Caco-2 (cell line): ENCODE measurements at regions not wholly inside any gene's neighbourhood (a gene's known extent, or its start where the extent isn't known, plus 50 kb on each side); places are given as distances from the start of the nearest gene placed in this dataset.

Source experiments
- BruUV-seq: library from RNA; stranded (reverse); fragments of 400-500 nt; replicated peaks from 2 replicates; lab custom pipeline; 2021; lab: Mats Ljungman, UMichigan
- CTCF ChIA-PET: fragments of 300-600 bp; sonication (Branson Sonifier 250); formaldehyde crosslinking; loops from one replicate; lab custom pipeline; 2022; ENCODE audit warnings: antibody characterized with exemption; lab: Charles Lee
- POLR2A ChIA-PET: fragments of 300-600 bp; sonication (Branson Sonifier 250); formaldehyde crosslinking; loops from one replicate; lab custom pipeline; 2022; ENCODE audit warnings: antibody characterized with exemption; lab: Charles Lee
- DNase-seq, 2 experiments: peaks; one replicate each; pipeline versions ENCODE4 v3.0.0 to v3.0.0-alpha.2; 2020 to 2022
- H3K27me3 ChIP-seq: replicated peaks from 2 replicates; pipeline ENCODE4 v1.6.0; 2011; ENCODE audit warnings: low read length; ENCODE audit not compliant: control insufficient read depth, insufficient read depth
- H3K36me3 ChIP-seq: 2 replicates; pipeline ENCODE4 v1.5.1; 2011; ENCODE audit warnings: low read length; ENCODE audit not compliant: control insufficient read depth, insufficient read depth
- H3K4me1 ChIP-seq: fragments of 250-450 bp; sonication (Bioruptor Pico); 2 replicates; pipeline ENCODE4 v1.5.1; 2020; ENCODE audit warnings: mild to moderate bottlenecking
- H3K4me3 ChIP-seq: 2 replicates; pipeline ENCODE4 v1.5.1; 2011; ENCODE audit warnings: low read depth, mild to moderate bottlenecking, control low read depth, low read length
- H3K9me3 ChIP-seq: fragments of 250-450 bp; sonication (Bioruptor Pico); 2 replicates; pipeline ENCODE4 v1.5.1; 2020; ENCODE audit warnings: mild to moderate bottlenecking, moderate library complexity
- H3K27ac Mint-ChIP-seq: one replicate; pipeline ENCODE4 v1.8.0; 2022; ENCODE audit warnings: mixed read lengths; ENCODE audit not compliant: unreplicated experiment
- H3K27me3 Mint-ChIP-seq: one replicate; pipeline ENCODE4 v1.8.0; 2022; ENCODE audit warnings: mixed read lengths; ENCODE audit not compliant: insufficient read depth, unreplicated experiment
- H3K36me3 Mint-ChIP-seq: one replicate; pipeline ENCODE4 v1.8.0; 2022; ENCODE audit warnings: mild to moderate bottlenecking, mixed read lengths; ENCODE audit not compliant: insufficient read depth, unreplicated experiment
- H3K4me1 Mint-ChIP-seq: one replicate; pipeline ENCODE4 v1.8.0; 2022; ENCODE audit warnings: low read depth, mixed read lengths; ENCODE audit not compliant: unreplicated experiment
- H3K4me3 Mint-ChIP-seq: one replicate; pipeline ENCODE4 v1.8.0; 2022; ENCODE audit warnings: mild to moderate bottlenecking, moderate library complexity, mixed read lengths; ENCODE audit not compliant: unreplicated experiment
- H3K9me3 Mint-ChIP-seq: one replicate; pipeline ENCODE4 v1.8.0; 2022; ENCODE audit warnings: mixed read lengths; ENCODE audit not compliant: unreplicated experiment
- CTCF ChIP-seq, 2 experiments: fragments of 200-600 bp in 1 of 2; IDR thresholded peaks; 1 replicate in 1 of 2; 2 replicates in 1 of 2; pipeline versions ENCODE4 v1.5.1 to v1.8.0; 2011 to 2022; ENCODE audit warnings: antibody characterized with exemption in 1 of 2, control low read depth in 1 of 2, inconsistent platforms in 1 of 2, low read depth in 1 of 2, low read length in 1 of 2, mild to moderate bottlenecking in 1 of 2, moderate library complexity in 1 of 2; ENCODE audit not compliant: insufficient read depth in 1 of 2, severe bottlenecking in 1 of 2, unreplicated experiment in 1 of 2
- intact Hi-C: fragments of 100-400 bp; cut with micrococcal nuclease; formaldehyde crosslinking; loops from one replicate; pipeline ENCODE4 v1.10.0; 2022; ENCODE audit not compliant: unreplicated experiment

GRCh38 chr1:58104960-58105359 lies 441.6 kb downstream of the OMA1 start:
- H3K27ac Mint-ChIP-seq: no peak overlapping the region
- H3K36me3 ChIP-seq: no peaks in the 10 kb centered on the region
- intact Hi-C loops: no loop called here
- no peaks in the 10 kb centered on the region for H3K9me3 Mint-ChIP-seq
- POLR2A ChIA-PET: no interaction called here
- TF ChIP-seq CTCF (IDR thresholded peaks at IDR 0.05; ENCODE audit: insufficient read depth in 1 of 2, low read depth in 1 of 2, low read length in 1 of 2, severe bottlenecking in 1 of 2, unreplicated experiment in 1 of 2): no peak
- H3K36me3 Mint-ChIP-seq: no peaks in the 10 kb centered on the region
- no peaks in the 10 kb centered on the region for H3K4me1 Mint-ChIP-seq
- H3K9me3 ChIP-seq: no peaks in the 10 kb centered on the region
- no peak for DNase-seq
- no TSS peak for BruUV-seq
- H3K27me3 Mint-ChIP-seq: peaks cover 14% of the 10 kb centered on the region
- no peak overlapping the region for H3K4me3 Mint-ChIP-seq
- H3K4me1 ChIP-seq: no peaks in the 10 kb centered on the region
- no peaks in the 10 kb centered on the region for H3K27me3 ChIP-seq
- CTCF ChIA-PET: no interaction called here
- H3K4me3 ChIP-seq: no peak overlapping the region

GRCh38 chr1:58096714-58097113 lies 449.8 kb downstream of the OMA1 start:
- Mint-ChIP-seq H3K9me3 (no peaks in the 10 kb centered on the region), H3K27ac (no peak overlapping the region), H3K4me1 (no peaks in the 10 kb centered on the region), H3K4me3 (no peak overlapping the region), H3K36me3 (no peaks in the 10 kb centered on the region), H3K27me3 (no peaks in the 10 kb centered on the region)
- Histone ChIP-seq H3K4me3 (no peak overlapping the region), H3K9me3 (no peaks in the 10 kb centered on the region), H3K4me1 (no peaks in the 10 kb centered on the region), H3K36me3 (no peaks in the 10 kb centered on the region), H3K27me3 (no peaks in the 10 kb centered on the region)
- intact Hi-C loops: no loop called here
- POLR2A ChIA-PET: no interaction called here
- CTCF ChIA-PET: no interaction called here
- TF ChIP-seq CTCF (IDR thresholded peaks at IDR 0.05; ENCODE audit: insufficient read depth in 1 of 2, low read depth in 1 of 2, low read length in 1 of 2, severe bottlenecking in 1 of 2, unreplicated experiment in 1 of 2): no peak
- BruUV-seq: no TSS peak
- DNase-seq: no peak

- no peaks in the 10 kb centered on the region for H3K9me3 ChIP-seq
- no peak for DNase-seq
- POLR2A ChIA-PET: no interaction called here
- Mint-ChIP-seq H3K27ac (no peak overlapping the region), H3K36me3 (no peaks in the 10 kb centered on the region), H3K4me3 (no peak overlapping the region), H3K27me3 (peaks cover 2% of the 10 kb centered on the region), H3K4me1 (peaks cover 1% of the 10 kb centered on the region), H3K9me3 (no peaks in the 10 kb centered on the region)
- intact Hi-C loops: no loop called here
- no peak for TF ChIP-seq CTCF (IDR thresholded peaks at IDR 0.05; ENCODE audit: insufficient read depth in 1 of 2, low read depth in 1 of 2, low read length in 1 of 2, severe bottlenecking in 1 of 2, unreplicated experiment in 1 of 2)
- no peaks in the 10 kb centered on the region for H3K4me1 ChIP-seq
- BruUV-seq: no TSS peak
- CTCF ChIA-PET: no interaction called here
- H3K36me3 ChIP-seq: no peaks in the 10 kb centered on the region
- H3K4me3 ChIP-seq: no peak overlapping the region
- no peaks in the 10 kb centered on the region for H3K27me3 ChIP-seq
Measured at GRCh38 chr1:58095183-58095582, 451.3 kb downstream of the OMA1 start.
